Mesendoderm (in vitro differentiated cells): ENCODE measurements at regions not wholly inside any gene's neighbourhood (a gene's known extent, or its start where the extent isn't known, plus 50 kb on each side); places are given as distances from the start of the nearest gene placed in this dataset.

Experiments
- DNase-seq: peaks from one replicate; pipeline ENCODE4 v3.0.0; 2013
- H2AK5ac ChIP-seq: 2 replicates; pipeline ENCODE4 v1.6.1; 2013; ENCODE audit warnings: low read length, inconsistent platforms
- H2BK120ac ChIP-seq: 2 replicates; pipeline ENCODE4 v1.6.1; 2013; ENCODE audit warnings: low read depth, mild to moderate bottlenecking, low read length, moderate library complexity, mixed read lengths
- H2BK15ac ChIP-seq: replicated peaks from 2 replicates; pipeline ENCODE4 v1.6.1; 2013; ENCODE audit warnings: low read depth, mild to moderate bottlenecking, moderate library complexity
- H2BK5ac ChIP-seq: 2 replicates; pipeline ENCODE4 v1.6.1; 2013; ENCODE audit warnings: low read length, inconsistent platforms
- H3K18ac ChIP-seq: 2 replicates; pipeline ENCODE4 v1.6.1; 2013; ENCODE audit warnings: mild to moderate bottlenecking, low read length, mixed read lengths
- H3K23ac ChIP-seq: one replicate; pipeline ENCODE4 v1.6.1; 2013; ENCODE audit warnings: low read length
- H3K27ac ChIP-seq: 2 replicates; pipeline ENCODE4 v1.5.1; 2013; ENCODE audit warnings: low read depth, mild to moderate bottlenecking, inconsistent platforms, low read length, moderate library complexity
- H3K27me3 ChIP-seq: 2 replicates; pipeline ENCODE4 v1.6.1; 2013; ENCODE audit warnings: low read length, control low read depth, mild to moderate bottlenecking, inconsistent platforms; ENCODE audit not compliant: insufficient read depth, poor library complexity
- H3K36me3 ChIP-seq: 2 replicates; pipeline ENCODE4 v1.6.1; 2013; ENCODE audit warnings: low read length, inconsistent platforms; ENCODE audit not compliant: control insufficient read depth, insufficient read depth
- H3K4ac ChIP-seq: one replicate; pipeline ENCODE4 v1.6.1; 2013; ENCODE audit warnings: low read depth, mild to moderate bottlenecking, low read length, moderate library complexity
- H3K4me1 ChIP-seq: 2 replicates; pipeline ENCODE4 v1.6.1; 2013; ENCODE audit warnings: low read depth, low read length, inconsistent platforms; ENCODE audit not compliant: control insufficient read depth
- H3K4me2 ChIP-seq: 2 replicates; pipeline ENCODE4 v1.6.1; 2013; ENCODE audit warnings: low read length
- H3K4me3 ChIP-seq: 2 replicates; pipeline ENCODE4 v1.5.1; 2013; ENCODE audit warnings: mild to moderate bottlenecking, low read length
- H3K56ac ChIP-seq: one replicate; pipeline ENCODE4 v1.6.1; 2013; ENCODE audit warnings: low read length
- H3K79me1 ChIP-seq: 2 replicates; pipeline ENCODE4 v1.6.1; 2013; ENCODE audit warnings: low read length, inconsistent platforms
- H3K79me2 ChIP-seq: 2 replicates; pipeline ENCODE4 v1.6.1; 2013; ENCODE audit warnings: mild to moderate bottlenecking, low read length; ENCODE audit not compliant: control insufficient read depth, insufficient read depth
- H3K9ac ChIP-seq: 2 replicates; pipeline ENCODE4 v1.6.1; 2013; ENCODE audit warnings: low read length, inconsistent platforms
- H4K5ac ChIP-seq: one replicate; pipeline ENCODE4 v1.6.1; 2013; ENCODE audit warnings: low read length
- H4K8ac ChIP-seq: one replicate; pipeline ENCODE4 v1.6.1; 2013; ENCODE audit warnings: low read depth, mild to moderate bottlenecking, control low read depth, low read length, moderate library complexity
- WGBS: extraction: QIAGEN DNeasy Blood & Tissue Kit; methylation state at CpG from one replicate; pipeline ENCODE4 v1.1.7; 2013; ENCODE audit warnings: low lambda C conversion rate, missing lambda C conversion rate; ENCODE audit not compliant: insufficient coverage; ENCODE audit errors: extremely low coverage; 5-methylcytosine and 5-hydroxymethylcytosine counted together

GRCh38 chr4:128718768-128719167 lies 90.7 kb upstream of the JADE1 start:
- Histone ChIP-seq H3K79me2 (no peaks in the 10 kb centered on the region), H3K4me3 (no peak overlapping the region), H2BK120ac (no peak overlapping the region), H3K27me3 (no peaks in the 10 kb centered on the region), H3K56ac (no peak overlapping the region), H3K4me2 (no peak overlapping the region), H3K27ac (no peak overlapping the region), H3K18ac (no peak overlapping the region), H3K4ac (no peak overlapping the region), H3K4me1 (no peaks in the 10 kb centered on the region), H4K5ac (no peak overlapping the region), H3K23ac (no peak overlapping the region), H3K79me1 (no peaks in the 10 kb centered on the region), H2AK5ac (no peak overlapping the region), H3K36me3 (no peaks in the 10 kb centered on the region), H4K8ac (no peak overlapping the region), H3K9ac (no peak overlapping the region), H2BK5ac (no peak overlapping the region), H2BK15ac (no peak overlapping the region)
- no CpG with 5 or more reads among the region's 1 CpG for WGBS
- peak; percentile 57 for DNase-seq

- Histone ChIP-seq H2BK120ac (no peak overlapping the region), H3K4ac (no peak overlapping the region), H3K79me1 (no peaks in the 10 kb centered on the region), H3K4me1 (no peaks in the 10 kb centered on the region), H2AK5ac (no peak overlapping the region), H3K79me2 (no peaks in the 10 kb centered on the region), H3K4me3 (no peak overlapping the region), H3K4me2 (no peak overlapping the region), H3K27ac (no peak overlapping the region), H4K8ac (no peak overlapping the region), H3K27me3 (no peaks in the 10 kb centered on the region), H3K36me3 (no peaks in the 10 kb centered on the region), H3K9ac (no peak overlapping the region), H2BK5ac (no peak overlapping the region), H3K56ac (no peak overlapping the region), H2BK15ac (no peak overlapping the region), H3K18ac (no peak overlapping the region), H4K5ac (no peak overlapping the region), H3K23ac (no peak overlapping the region)
- no CpG with 5 or more reads among the region's 4 CpGs for WGBS
- no peak for DNase-seq
Measured at GRCh38 chr4:128716338-128716737, 93.2 kb upstream of the JADE1 start.

- no peak overlapping the region for H2BK5ac ChIP-seq
- no peak overlapping the region for H3K23ac ChIP-seq
- no peaks in the 10 kb centered on the region for H3K79me1 ChIP-seq
- H2BK15ac ChIP-seq, result no peak overlapping the region
- no peak overlapping the region for H3K4me3 ChIP-seq
- H3K4me1 ChIP-seq, result no peaks in the 10 kb centered on the region
- no peak overlapping the region for H3K9ac ChIP-seq
- H3K4me2 ChIP-seq, result no peak overlapping the region
- no peak for DNase-seq
- H4K5ac ChIP-seq, result no peak overlapping the region
- H2AK5ac ChIP-seq, result no peak overlapping the region
- no peaks in the 10 kb centered on the region for H3K36me3 ChIP-seq
- H3K27me3 ChIP-seq, result no peaks in the 10 kb centered on the region
- no peaks in the 10 kb centered on the region for H3K79me2 ChIP-seq
- H4K8ac ChIP-seq, result no peak overlapping the region
- H3K56ac ChIP-seq, result no peak overlapping the region
- no peak overlapping the region for H3K27ac ChIP-seq
- H3K18ac ChIP-seq, result no peak overlapping the region
- H3K4ac ChIP-seq, result no peak overlapping the region
- no peak overlapping the region for H2BK120ac ChIP-seq
- no CpG with 5 or more reads among the region's 5 CpGs for WGBS
Measured at GRCh38 chr4:128715616-128716015, 93.9 kb upstream of the JADE1 start.

- no peak overlapping the region for H3K4me2 ChIP-seq
- H2BK15ac ChIP-seq, result no peak overlapping the region
- DNase-seq, result no peak
- H2AK5ac ChIP-seq, result no peak overlapping the region
- no peaks in the 10 kb centered on the region for H3K79me2 ChIP-seq
- no peak overlapping the region for H2BK5ac ChIP-seq
- H3K9ac ChIP-seq, result no peak overlapping the region
- no peak overlapping the region for H4K8ac ChIP-seq
- no peaks in the 10 kb centered on the region for H3K27me3 ChIP-seq
- no peak overlapping the region for H3K18ac ChIP-seq
- H4K5ac ChIP-seq, result no peak overlapping the region
- no peaks in the 10 kb centered on the region for H3K36me3 ChIP-seq
- no peak overlapping the region for H3K23ac ChIP-seq
- no peaks in the 10 kb centered on the region for H3K4me1 ChIP-seq
- no peak overlapping the region for H3K27ac ChIP-seq
- H3K4ac ChIP-seq, result no peak overlapping the region
- H3K56ac ChIP-seq, result no peak overlapping the region
- H3K79me1 ChIP-seq, result no peaks in the 10 kb centered on the region
- no CpG with 5 or more reads among the region's 1 CpG for WGBS
- H2BK120ac ChIP-seq, result no peak overlapping the region
- no peak overlapping the region for H3K4me3 ChIP-seq
Measured at GRCh38 chr4:128711361-128711760, 98.1 kb upstream of the JADE1 start.

GRCh38 chr4:128709268-128709667 lies 100.2 kb upstream of the JADE1 start:
- H3K27ac ChIP-seq, result no peak overlapping the region
- H3K56ac ChIP-seq, result no peak overlapping the region
- H3K4me3 ChIP-seq, result no peak overlapping the region
- H3K4ac ChIP-seq, result no peak overlapping the region
- H3K4me2 ChIP-seq, result no peak overlapping the region
- no peaks in the 10 kb centered on the region for H3K79me1 ChIP-seq
- no peak overlapping the region for H4K5ac ChIP-seq
- H2BK5ac ChIP-seq, result no peak overlapping the region
- H2BK120ac ChIP-seq, result no peak overlapping the region
- no peak overlapping the region for H2BK15ac ChIP-seq
- no peak for DNase-seq
- no peaks in the 10 kb centered on the region for H3K79me2 ChIP-seq
- no CpG with 5 or more reads among the region's 4 CpGs for WGBS
- peak overlapping the region; percentile 65 for H4K8ac ChIP-seq
- no peak overlapping the region for H3K18ac ChIP-seq
- H2AK5ac ChIP-seq, result no peak overlapping the region
- no peaks in the 10 kb centered on the region for H3K36me3 ChIP-seq
- H3K4me1 ChIP-seq, result no peaks in the 10 kb centered on the region
- no peak overlapping the region for H3K9ac ChIP-seq
- H3K27me3 ChIP-seq, result no peaks in the 10 kb centered on the region
- H3K23ac ChIP-seq, result no peak overlapping the region

GRCh38 chr4:128707864-128708263 lies 101.6 kb upstream of the JADE1 start:
- Histone ChIP-seq H3K4ac (no peak overlapping the region), H4K5ac (no peak overlapping the region), H2BK15ac (no peak overlapping the region), H3K4me2 (no peak overlapping the region), H3K4me1 (no peaks in the 10 kb centered on the region), H3K79me1 (no peaks in the 10 kb centered on the region), H2AK5ac (no peak overlapping the region), H2BK5ac (no peak overlapping the region), H3K18ac (no peak overlapping the region), H3K27ac (no peak overlapping the region), H3K23ac (no peak overlapping the region), H3K27me3 (no peaks in the 10 kb centered on the region), H2BK120ac (no peak overlapping the region), H3K56ac (no peak overlapping the region), H3K4me3 (no peak overlapping the region), H3K36me3 (no peaks in the 10 kb centered on the region), H3K9ac (no peak overlapping the region), H4K8ac (no peak overlapping the region), H3K79me2 (no peaks in the 10 kb centered on the region)
- no peak for DNase-seq
- no CpG with 5 or more reads among the region's 6 CpGs for WGBS
